Parathyroid adenoma (tissue), 2 donors: ENCODE measurements at regions not wholly inside any gene's neighbourhood (a gene's known extent, or its start where the extent isn't known, plus 50 kb on each side); places are given as distances from the start of the nearest gene placed in this dataset.

Experiments used
- H2AFZ ChIP-seq: fragments of 300-600 bp; sonication (generic); one replicate; pipeline ENCODE4 v1.7.0; 2017; ENCODE audit warnings: antibody characterized with exemption, mild to moderate bottlenecking
- H3K27ac ChIP-seq: fragments of 300-600 bp; sonication (generic); one replicate; pipeline ENCODE4 v1.7.0; 2017
- H3K27me3 ChIP-seq: fragments of 300-600 bp; sonication (generic); one replicate; pipeline ENCODE4 v1.7.0; 2017; ENCODE audit warnings: low read length; ENCODE audit not compliant: control insufficient read depth, insufficient read depth
- H3K36me3 ChIP-seq: fragments of 300-600 bp; sonication (generic); one replicate; pipeline ENCODE4 v1.7.0; 2017; ENCODE audit warnings: low read length; ENCODE audit not compliant: control insufficient read depth, insufficient read depth
- H3K4me1 ChIP-seq: fragments of 300-600 bp; sonication (generic); one replicate; pipeline ENCODE4 v1.7.0; 2017; ENCODE audit warnings: control low read depth
- H3K4me2 ChIP-seq: fragments of 300-600 bp; sonication (generic); one replicate; pipeline ENCODE4 v1.7.0; 2017; ENCODE audit warnings: low read length
- H3K4me3 ChIP-seq: fragments of 300-600 bp; sonication (generic); one replicate; pipeline ENCODE4 v1.7.0; 2017; ENCODE audit warnings: low read depth, low read length
- H3K79me2 ChIP-seq: fragments of 300-600 bp; sonication (generic); one replicate; pipeline ENCODE4 v1.7.0; 2017; ENCODE audit warnings: control low read depth
- H3K9ac ChIP-seq: fragments of 300-600 bp; sonication (generic); one replicate; pipeline ENCODE4 v1.7.0; 2017; ENCODE audit warnings: mild to moderate bottlenecking
- H3K9me3 ChIP-seq: fragments of 300-600 bp; sonication (generic); one replicate; pipeline ENCODE4 v1.7.0; 2017; ENCODE audit warnings: low read length; ENCODE audit not compliant: control insufficient read depth
- TF ChIP-seq, protein P1 (sequence below): fragments of 300-600 bp; sonication (generic); IDR thresholded peaks from one replicate; pipeline ENCODE4 v1.7.0; 2017; ENCODE audit warnings: antibody characterized with exemption, mild to moderate bottlenecking
- donor health status: primary hyperparathyroidism.

DNA sequence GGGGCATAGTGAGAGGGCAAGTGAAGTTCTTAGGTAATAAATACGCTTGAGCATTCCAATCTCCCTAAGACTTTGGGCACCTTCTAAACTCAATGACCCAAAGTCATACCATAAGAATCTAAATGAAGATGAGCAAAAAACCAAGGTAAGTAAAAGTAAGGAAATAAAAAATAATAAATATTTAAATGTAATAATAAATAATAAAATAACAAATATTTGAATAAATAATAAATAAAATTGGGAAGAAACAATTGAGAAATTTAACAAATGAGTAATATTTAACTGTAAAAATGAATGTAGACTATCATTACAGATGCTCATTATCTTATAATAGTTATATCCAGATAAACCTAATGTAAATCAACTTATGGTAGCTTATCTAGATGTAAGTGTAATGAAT, 391.7 kb downstream of the WDR72 start:
- TF ChIP-seq, protein P1, sequence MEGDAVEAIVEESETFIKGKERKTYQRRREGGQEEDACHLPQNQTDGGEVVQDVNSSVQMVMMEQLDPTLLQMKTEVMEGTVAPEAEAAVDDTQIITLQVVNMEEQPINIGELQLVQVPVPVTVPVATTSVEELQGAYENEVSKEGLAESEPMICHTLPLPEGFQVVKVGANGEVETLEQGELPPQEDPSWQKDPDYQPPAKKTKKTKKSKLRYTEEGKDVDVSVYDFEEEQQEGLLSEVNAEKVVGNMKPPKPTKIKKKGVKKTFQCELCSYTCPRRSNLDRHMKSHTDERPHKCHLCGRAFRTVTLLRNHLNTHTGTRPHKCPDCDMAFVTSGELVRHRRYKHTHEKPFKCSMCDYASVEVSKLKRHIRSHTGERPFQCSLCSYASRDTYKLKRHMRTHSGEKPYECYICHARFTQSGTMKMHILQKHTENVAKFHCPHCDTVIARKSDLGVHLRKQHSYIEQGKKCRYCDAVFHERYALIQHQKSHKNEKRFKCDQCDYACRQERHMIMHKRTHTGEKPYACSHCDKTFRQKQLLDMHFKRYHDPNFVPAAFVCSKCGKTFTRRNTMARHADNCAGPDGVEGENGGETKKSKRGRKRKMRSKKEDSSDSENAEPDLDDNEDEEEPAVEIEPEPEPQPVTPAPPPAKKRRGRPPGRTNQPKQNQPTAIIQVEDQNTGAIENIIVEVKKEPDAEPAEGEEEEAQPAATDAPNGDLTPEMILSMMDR = no peak
- no peak overlapping the region for H3K4me3 ChIP-seq
- H2AFZ ChIP-seq = no peak overlapping the region
- no peaks in the 10 kb centered on the region for H3K9me3 ChIP-seq
- no peaks in the 10 kb centered on the region for H3K79me2 ChIP-seq
- no peak overlapping the region for H3K9ac ChIP-seq
- H3K4me2 ChIP-seq = no peak overlapping the region
- H3K4me1 ChIP-seq = no peaks in the 10 kb centered on the region
- H3K36me3 ChIP-seq = no peaks in the 10 kb centered on the region
- H3K27ac ChIP-seq = no peak overlapping the region
- H3K27me3 ChIP-seq = no peaks in the 10 kb centered on the region

- H3K27me3 ChIP-seq = no peaks in the 10 kb centered on the region
- no peak overlapping the region for H3K4me2 ChIP-seq
- no peak overlapping the region for H3K9ac ChIP-seq
- TF ChIP-seq, protein P1 = no peak
- no peaks in the 10 kb centered on the region for H3K4me1 ChIP-seq
- H3K4me3 ChIP-seq = no peak overlapping the region
- H3K36me3 ChIP-seq = no peaks in the 10 kb centered on the region
- no peaks in the 10 kb centered on the region for H3K79me2 ChIP-seq
- H2AFZ ChIP-seq = no peak overlapping the region
- H3K9me3 ChIP-seq = no peaks in the 10 kb centered on the region
- no peak overlapping the region for H3K27ac ChIP-seq
These were observed 398.6 kb downstream of the WDR72 start for GRCh38 chr15:53360881-53361280.

DNA sequence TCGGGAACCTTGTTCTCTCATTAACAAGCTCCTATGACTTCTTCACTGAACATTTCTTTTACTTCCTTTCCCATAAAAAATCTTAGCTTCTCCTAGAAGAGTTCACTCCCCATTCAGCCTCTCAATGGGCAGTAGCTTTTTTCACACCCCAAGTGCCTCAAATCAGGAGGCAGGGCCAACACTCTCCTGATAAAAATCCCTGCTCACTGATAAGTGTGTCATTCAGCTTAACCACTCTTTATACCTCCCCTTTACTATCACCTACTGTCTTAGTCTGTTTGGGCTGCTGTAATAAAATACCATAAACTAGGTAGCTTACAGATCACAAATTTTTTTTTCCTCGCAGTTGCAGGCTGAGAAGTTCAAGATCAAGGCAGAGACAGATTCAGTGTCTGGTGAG, 400.4 kb downstream of the WDR72 start:
- no peaks in the 10 kb centered on the region for H3K9me3 ChIP-seq
- no peaks in the 10 kb centered on the region for H3K27me3 ChIP-seq
- H3K36me3 ChIP-seq = no peaks in the 10 kb centered on the region
- TF ChIP-seq, protein P1 = no peak
- H3K4me1 ChIP-seq = no peaks in the 10 kb centered on the region
- H3K79me2 ChIP-seq = no peaks in the 10 kb centered on the region
- H3K4me3 ChIP-seq = no peak overlapping the region
- H3K4me2 ChIP-seq = no peak overlapping the region
- no peak overlapping the region for H3K9ac ChIP-seq
- no peak overlapping the region for H3K27ac ChIP-seq
- no peak overlapping the region for H2AFZ ChIP-seq

- H3K27ac ChIP-seq = no peak overlapping the region
- no peak overlapping the region for H3K9ac ChIP-seq
- TF ChIP-seq, protein P1 = no peak
- no peaks in the 10 kb centered on the region for H3K36me3 ChIP-seq
- H3K4me1 ChIP-seq = no peaks in the 10 kb centered on the region
- H3K79me2 ChIP-seq = no peaks in the 10 kb centered on the region
- H3K27me3 ChIP-seq = no peaks in the 10 kb centered on the region
- no peak overlapping the region for H2AFZ ChIP-seq
- no peak overlapping the region for H3K4me3 ChIP-seq
- no peak overlapping the region for H3K4me2 ChIP-seq
- no peaks in the 10 kb centered on the region for H3K9me3 ChIP-seq
These were observed 404.6 kb downstream of the WDR72 start for GRCh38 chr15:53354874-53355273.

- no peaks in the 10 kb centered on the region for H3K9me3 ChIP-seq
- H3K27ac ChIP-seq = no peak overlapping the region
- no peaks in the 10 kb centered on the region for H3K36me3 ChIP-seq
- H3K4me1 ChIP-seq = no peaks in the 10 kb centered on the region
- H2AFZ ChIP-seq = no peak overlapping the region
- no peaks in the 10 kb centered on the region for H3K79me2 ChIP-seq
- no peaks in the 10 kb centered on the region for H3K27me3 ChIP-seq
- H3K4me3 ChIP-seq = no peak overlapping the region
- no peak overlapping the region for H3K9ac ChIP-seq
- H3K4me2 ChIP-seq = no peak overlapping the region
- TF ChIP-seq, protein P1 = no peak
These were observed 408.1 kb downstream of the WDR72 start for GRCh38 chr15:53351373-53351772.
